Prostate gland (tissue), 2 donors: ENCODE measurements at regions not wholly inside any gene's neighbourhood (a gene's known extent, or its start where the extent isn't known, plus 50 kb on each side); places are given as distances from the start of the nearest gene placed in this dataset.

Source experiments
- POLR2A ChIP-seq: fragments of 450-650 bp; IDR thresholded peaks from one replicate; pipeline ENCODE4 v1.6.1; 2016; ENCODE audit warnings: antibody characterized with exemption, mild to moderate bottlenecking
- POLR2AphosphoS5 ChIP-seq: sonication (generic); formaldehyde crosslinking; IDR thresholded peaks from one replicate; pipeline ENCODE4 v1.6.1; 2017; ENCODE audit warnings: antibody characterized with exemption
- TF ChIP-seq, protein P1 (sequence below), 4 experiments: fragments of 200-600 bp in 2 of 4; fragments of 450-650 bp in 2 of 4; sonication (generic) in 2 of 4; IDR thresholded peaks; 1 replicate in 3 of 4; 2 replicates in 1 of 4; pipeline ENCODE4 v1.5.1; 2016 to 2019; ENCODE audit warnings: antibody characterized with exemption in 4 of 4, mild to moderate bottlenecking in 2 of 4, moderate library complexity in 2 of 4

DNA sequence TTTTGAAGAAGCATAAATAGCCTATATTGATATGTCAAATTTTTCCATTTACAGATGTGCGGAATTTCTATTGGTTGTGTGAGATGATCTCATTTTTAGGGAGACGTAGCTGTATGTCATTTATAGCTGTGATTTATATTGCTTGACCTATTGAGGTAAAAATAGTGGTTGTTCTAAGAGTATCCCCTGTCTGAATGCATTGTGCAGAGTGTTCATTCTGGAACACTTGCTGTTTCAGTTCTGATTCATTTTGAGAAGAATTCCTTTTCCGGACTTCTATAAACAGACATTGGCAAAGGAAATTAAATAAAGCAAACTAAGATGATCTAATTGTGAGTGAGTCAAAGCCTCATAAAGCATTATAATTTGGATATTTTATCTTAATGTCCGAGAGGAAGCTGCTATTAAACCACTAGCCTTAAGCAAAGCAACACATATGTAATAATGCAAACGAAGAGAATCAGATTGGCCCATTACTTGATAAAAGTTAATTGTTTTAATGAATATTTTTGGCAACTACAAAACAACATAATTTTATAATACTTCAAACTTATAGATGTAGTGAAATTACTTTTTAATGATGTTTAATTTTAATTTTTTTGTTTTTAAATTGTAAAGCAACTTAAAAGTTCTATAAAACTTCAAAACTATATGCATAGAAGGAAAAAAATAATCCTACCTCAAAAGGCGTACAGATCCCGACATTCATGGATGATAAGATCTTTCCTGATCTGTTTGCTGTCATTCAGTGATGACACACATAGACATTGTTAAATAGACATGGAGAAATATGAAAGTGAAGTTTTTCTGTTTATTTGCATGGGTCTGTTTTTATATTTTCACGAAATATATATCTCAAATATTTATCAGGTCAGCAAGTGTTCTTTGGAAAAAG, 942.6 kb upstream of the SLC10A2 start:
- TF ChIP-seq, protein P1, sequence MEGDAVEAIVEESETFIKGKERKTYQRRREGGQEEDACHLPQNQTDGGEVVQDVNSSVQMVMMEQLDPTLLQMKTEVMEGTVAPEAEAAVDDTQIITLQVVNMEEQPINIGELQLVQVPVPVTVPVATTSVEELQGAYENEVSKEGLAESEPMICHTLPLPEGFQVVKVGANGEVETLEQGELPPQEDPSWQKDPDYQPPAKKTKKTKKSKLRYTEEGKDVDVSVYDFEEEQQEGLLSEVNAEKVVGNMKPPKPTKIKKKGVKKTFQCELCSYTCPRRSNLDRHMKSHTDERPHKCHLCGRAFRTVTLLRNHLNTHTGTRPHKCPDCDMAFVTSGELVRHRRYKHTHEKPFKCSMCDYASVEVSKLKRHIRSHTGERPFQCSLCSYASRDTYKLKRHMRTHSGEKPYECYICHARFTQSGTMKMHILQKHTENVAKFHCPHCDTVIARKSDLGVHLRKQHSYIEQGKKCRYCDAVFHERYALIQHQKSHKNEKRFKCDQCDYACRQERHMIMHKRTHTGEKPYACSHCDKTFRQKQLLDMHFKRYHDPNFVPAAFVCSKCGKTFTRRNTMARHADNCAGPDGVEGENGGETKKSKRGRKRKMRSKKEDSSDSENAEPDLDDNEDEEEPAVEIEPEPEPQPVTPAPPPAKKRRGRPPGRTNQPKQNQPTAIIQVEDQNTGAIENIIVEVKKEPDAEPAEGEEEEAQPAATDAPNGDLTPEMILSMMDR (IDR thresholded peaks at IDR 0.05), result no peak
- TF ChIP-seq POLR2AphosphoS5 (no peak), POLR2A (no peak)
